ENCODE measurements at regions not wholly inside any gene's neighbourhood (a gene's known extent, or its start where the extent isn't known, plus 50 kb on each side); places are given as distances from the start of the nearest gene placed in this dataset.
A peak's percentile ranks its signal among the peaks of the same experiment; 100 is the strongest.

- Histone ChIP-seq H3K9me3 (ENCODE audit: insufficient read depth, low read length) (no peaks in the 10 kb centered on the region), H3K4me1 (ENCODE audit: insufficient read depth, insufficient read length) (peaks cover 2% of the 10 kb centered on the region), H3K4me3 (ENCODE audit: insufficient read length, low read depth) (no peak overlapping the region), H3K27me3 (ENCODE audit: insufficient read depth, insufficient read length) (no peaks in the 10 kb centered on the region), H3K36me3 (ENCODE audit: insufficient read depth, insufficient read length, low read length) (no peaks in the 10 kb centered on the region), H3K9ac (ENCODE audit: insufficient read length, low read depth) (no peak overlapping the region)
- TF ChIP-seq SUZ12 (IDR thresholded peaks at IDR 0.05; ENCODE audit: extremely low read depth, insufficient read depth, insufficient read length) (no peak), YY1 (IDR thresholded peaks at IDR 0.05; ENCODE audit: insufficient read depth, insufficient read length) (no peak), ZNF274 (IDR thresholded peaks at IDR 0.05; ENCODE audit: low read depth, low read length) (no peak)
- peak; percentile 84 for DNase-seq (ENCODE audit: low read depth, low spot score)
Observed at GRCh38 chr13:99436686-99437416, 64.4 kb upstream of the TM9SF2 start.

GRCh38 chr13:99439048-99439447, 62.2 kb upstream of the TM9SF2 start:
- no peaks in the 10 kb centered on the region for H3K27me3 ChIP-seq (ENCODE audit: insufficient read depth, insufficient read length)
- H3K4me1 ChIP-seq (ENCODE audit: insufficient read depth, insufficient read length) = no peaks in the 10 kb centered on the region
- no peak overlapping the region for H3K4me3 ChIP-seq (ENCODE audit: insufficient read length, low read depth)
- H3K9ac ChIP-seq (ENCODE audit: insufficient read length, low read depth) = no peak overlapping the region
- H3K9me3 ChIP-seq (ENCODE audit: insufficient read depth, low read length) = no peaks in the 10 kb centered on the region
- TF ChIP-seq ZNF274 (IDR thresholded peaks at IDR 0.05; ENCODE audit: low read depth, low read length) (no peak), YY1 (IDR thresholded peaks at IDR 0.05; ENCODE audit: insufficient read depth, insufficient read length) (no peak), SUZ12 (IDR thresholded peaks at IDR 0.05; ENCODE audit: extremely low read depth, insufficient read depth, insufficient read length) (no peak)
- DNase-seq (ENCODE audit: low read depth, low spot score) = no peak
- no peaks in the 10 kb centered on the region for H3K36me3 ChIP-seq (ENCODE audit: insufficient read depth, insufficient read length, low read length)

GRCh38 chr13:99439850-99440604, 61.2 kb upstream of the TM9SF2 start:
- TF ChIP-seq ZNF274 (IDR thresholded peaks at IDR 0.05; ENCODE audit: low read depth, low read length) = no peak
- no peak for TF ChIP-seq SUZ12 (IDR thresholded peaks at IDR 0.05; ENCODE audit: extremely low read depth, insufficient read depth, insufficient read length)
- no peak for TF ChIP-seq YY1 (IDR thresholded peaks at IDR 0.05; ENCODE audit: insufficient read depth, insufficient read length)
- Histone ChIP-seq H3K9me3 (ENCODE audit: insufficient read depth, low read length) (no peaks in the 10 kb centered on the region), H3K4me3 (ENCODE audit: insufficient read length, low read depth) (no peak overlapping the region), H3K9ac (ENCODE audit: insufficient read length, low read depth) (no peak overlapping the region), H3K27me3 (ENCODE audit: insufficient read depth, insufficient read length) (no peaks in the 10 kb centered on the region), H3K4me1 (ENCODE audit: insufficient read depth, insufficient read length) (no peaks in the 10 kb centered on the region), H3K36me3 (ENCODE audit: insufficient read depth, insufficient read length, low read length) (no peaks in the 10 kb centered on the region)
- no peak for DNase-seq (ENCODE audit: low read depth, low spot score)

- peak; percentile 43 for DNase-seq (ENCODE audit: low read depth, low spot score)
- no peaks in the 10 kb centered on the region for H3K27me3 ChIP-seq (ENCODE audit: insufficient read depth, insufficient read length)
- H3K9ac ChIP-seq (ENCODE audit: insufficient read length, low read depth) = no peak overlapping the region
- TF ChIP-seq YY1 (IDR thresholded peaks at IDR 0.05; ENCODE audit: insufficient read depth, insufficient read length) (no peak), SUZ12 (IDR thresholded peaks at IDR 0.05; ENCODE audit: extremely low read depth, insufficient read depth, insufficient read length) (no peak), ZNF274 (IDR thresholded peaks at IDR 0.05; ENCODE audit: low read depth, low read length) (no peak)
- H3K4me3 ChIP-seq (ENCODE audit: insufficient read length, low read depth) = no peak overlapping the region
- H3K4me1 ChIP-seq (ENCODE audit: insufficient read depth, insufficient read length) = no peaks in the 10 kb centered on the region
- no peaks in the 10 kb centered on the region for H3K9me3 ChIP-seq (ENCODE audit: insufficient read depth, low read length)
- no peaks in the 10 kb centered on the region for H3K36me3 ChIP-seq (ENCODE audit: insufficient read depth, insufficient read length, low read length)
Observed at GRCh38 chr13:99442273-99442895, 58.9 kb upstream of the TM9SF2 start.

- H3K27me3 ChIP-seq (ENCODE audit: insufficient read depth, insufficient read length) = no peaks in the 10 kb centered on the region
- DNase-seq (ENCODE audit: low read depth, low spot score) = no peak
- H3K4me3 ChIP-seq (ENCODE audit: insufficient read length, low read depth) = no peak overlapping the region
- H3K9me3 ChIP-seq (ENCODE audit: insufficient read depth, low read length) = no peaks in the 10 kb centered on the region
- H3K9ac ChIP-seq (ENCODE audit: insufficient read length, low read depth) = no peak overlapping the region
- H3K4me1 ChIP-seq (ENCODE audit: insufficient read depth, insufficient read length) = no peaks in the 10 kb centered on the region
- TF ChIP-seq SUZ12 (IDR thresholded peaks at IDR 0.05; ENCODE audit: extremely low read depth, insufficient read depth, insufficient read length) = no peak
- TF ChIP-seq ZNF274 (IDR thresholded peaks at IDR 0.05; ENCODE audit: low read depth, low read length) = no peak
- no peak for TF ChIP-seq YY1 (IDR thresholded peaks at IDR 0.05; ENCODE audit: insufficient read depth, insufficient read length)
- no peaks in the 10 kb centered on the region for H3K36me3 ChIP-seq (ENCODE audit: insufficient read depth, insufficient read length, low read length)
Observed at GRCh38 chr13:99446242-99446641, 55.0 kb upstream of the TM9SF2 start.

- no peaks in the 10 kb centered on the region for H3K9me3 ChIP-seq (ENCODE audit: insufficient read depth, low read length)
- no peak overlapping the region for H3K9ac ChIP-seq (ENCODE audit: insufficient read length, low read depth)
- DNase-seq (ENCODE audit: low read depth, low spot score) = no peak
- TF ChIP-seq ZNF274 (IDR thresholded peaks at IDR 0.05; ENCODE audit: low read depth, low read length) (no peak), YY1 (IDR thresholded peaks at IDR 0.05; ENCODE audit: insufficient read depth, insufficient read length) (no peak), SUZ12 (IDR thresholded peaks at IDR 0.05; ENCODE audit: extremely low read depth, insufficient read depth, insufficient read length) (no peak)
- no peaks in the 10 kb centered on the region for H3K27me3 ChIP-seq (ENCODE audit: insufficient read depth, insufficient read length)
- no peak overlapping the region for H3K4me3 ChIP-seq (ENCODE audit: insufficient read length, low read depth)
- no peaks in the 10 kb centered on the region for H3K4me1 ChIP-seq (ENCODE audit: insufficient read depth, insufficient read length)
- no peaks in the 10 kb centered on the region for H3K36me3 ChIP-seq (ENCODE audit: insufficient read depth, insufficient read length, low read length)
Observed at GRCh38 chr13:99448546-99448945, 52.7 kb upstream of the TM9SF2 start.

GRCh38 chr13:99450416-99450815, 50.9 kb upstream of the TM9SF2 start:
- TF ChIP-seq SUZ12 (IDR thresholded peaks at IDR 0.05; ENCODE audit: extremely low read depth, insufficient read depth, insufficient read length) (no peak), ZNF274 (IDR thresholded peaks at IDR 0.05; ENCODE audit: low read depth, low read length) (no peak), YY1 (IDR thresholded peaks at IDR 0.05; ENCODE audit: insufficient read depth, insufficient read length) (no peak)
- Histone ChIP-seq H3K4me3 (ENCODE audit: insufficient read length, low read depth) (no peak overlapping the region), H3K27me3 (ENCODE audit: insufficient read depth, insufficient read length) (no peaks in the 10 kb centered on the region), H3K9ac (ENCODE audit: insufficient read length, low read depth) (no peak overlapping the region), H3K36me3 (ENCODE audit: insufficient read depth, insufficient read length, low read length) (no peaks in the 10 kb centered on the region), H3K9me3 (ENCODE audit: insufficient read depth, low read length) (no peaks in the 10 kb centered on the region), H3K4me1 (ENCODE audit: insufficient read depth, insufficient read length) (no peaks in the 10 kb centered on the region)
- no peak for DNase-seq (ENCODE audit: low read depth, low spot score)
